ENCODE measurements at regions not wholly inside any gene's neighbourhood (a gene's known extent, or its start where the extent isn't known, plus 50 kb on each side); places are given as distances from the start of the nearest gene placed in this dataset.
"Not testable (repeated sequence)": the region's sequence is repeated elsewhere in the genome, so short reads cannot be mapped to it uniquely, and the experiment has no call there.

GRCh38 chr14:34297786-34298520, 164.1 kb downstream of the SPTSSA start:
- peaks cover 3% of the 10 kb centered on the region for H3K27me3 Mint-ChIP-seq
- H3K9me3 Mint-ChIP-seq: no peaks in the 10 kb centered on the region
- no peak overlapping the region for H3K4me3 Mint-ChIP-seq
- H3K4me1 Mint-ChIP-seq (ENCODE audit: low read depth): no peaks in the 10 kb centered on the region
- H3K27ac Mint-ChIP-seq: no peak overlapping the region
- H3K36me3 Mint-ChIP-seq (ENCODE audit: low read depth): no peaks in the 10 kb centered on the region

- no peaks in the 10 kb centered on the region for H3K9me3 Mint-ChIP-seq
- no peak overlapping the region for H3K27ac Mint-ChIP-seq
- no peaks in the 10 kb centered on the region for H3K27me3 Mint-ChIP-seq
- no peak overlapping the region for H3K4me3 Mint-ChIP-seq
- no peaks in the 10 kb centered on the region for H3K36me3 Mint-ChIP-seq (ENCODE audit: low read depth)
- H3K4me1 Mint-ChIP-seq (ENCODE audit: low read depth): no peaks in the 10 kb centered on the region
Observed at GRCh38 chr14:34283590-34283989, 178.4 kb downstream of the SPTSSA start.

- Mint-ChIP-seq H3K4me3 (no peak overlapping the region), H3K27me3 (peaks cover 4% of the 10 kb centered on the region), H3K36me3 (ENCODE audit: low read depth) (no peaks in the 10 kb centered on the region), H3K27ac (no peak overlapping the region), H3K9me3 (no peaks in the 10 kb centered on the region), H3K4me1 (ENCODE audit: low read depth) (no peaks in the 10 kb centered on the region)
Observed at GRCh38 chr14:34277191-34277590, 184.8 kb downstream of the SPTSSA start.

GRCh38 chr14:34275530-34275929, 186.5 kb downstream of the SPTSSA start:
- H3K4me3 Mint-ChIP-seq: no peak overlapping the region
- H3K36me3 Mint-ChIP-seq (ENCODE audit: low read depth): no peaks in the 10 kb centered on the region
- H3K27ac Mint-ChIP-seq: no peak overlapping the region
- no peaks in the 10 kb centered on the region for H3K4me1 Mint-ChIP-seq (ENCODE audit: low read depth)
- H3K9me3 Mint-ChIP-seq: no peaks in the 10 kb centered on the region
- H3K27me3 Mint-ChIP-seq: peaks cover 9% of the 10 kb centered on the region

GRCh38 chr14:34275078-34275477, 187.0 kb downstream of the SPTSSA start:
- Mint-ChIP-seq H3K27me3 (peaks cover 14% of the 10 kb centered on the region), H3K4me3 (no peak overlapping the region), H3K27ac (no peak overlapping the region), H3K9me3 (no peaks in the 10 kb centered on the region), H3K36me3 (ENCODE audit: low read depth) (no peaks in the 10 kb centered on the region), H3K4me1 (ENCODE audit: low read depth) (no peaks in the 10 kb centered on the region)

- H3K9me3 Mint-ChIP-seq; H3K4me3 Mint-ChIP-seq; H3K36me3 Mint-ChIP-seq (ENCODE audit: low read depth); H3K4me1 Mint-ChIP-seq (ENCODE audit: low read depth); H3K27ac Mint-ChIP-seq: not testable (repeated sequence)
- peaks cover 18% of the 10 kb centered on the region for H3K27me3 Mint-ChIP-seq
Observed at GRCh38 chr14:34273716-34274115, 188.3 kb downstream of the SPTSSA start.

- Mint-ChIP-seq H3K9me3 (no peaks in the 10 kb centered on the region), H3K36me3 (ENCODE audit: low read depth) (no peaks in the 10 kb centered on the region), H3K27me3 (peaks cover 15% of the 10 kb centered on the region), H3K4me1 (ENCODE audit: low read depth) (no peaks in the 10 kb centered on the region), H3K4me3 (no peak overlapping the region), H3K27ac (no peak overlapping the region)
Observed at GRCh38 chr14:34270361-34270760, 191.7 kb downstream of the SPTSSA start.

GRCh38 chr14:34266344-34266743, 195.7 kb downstream of the SPTSSA start:
- Mint-ChIP-seq H3K9me3 (no peaks in the 10 kb centered on the region), H3K4me3 (no peak overlapping the region), H3K27me3 (peaks cover 17% of the 10 kb centered on the region), H3K36me3 (ENCODE audit: low read depth) (no peaks in the 10 kb centered on the region), H3K4me1 (ENCODE audit: low read depth) (no peaks in the 10 kb centered on the region), H3K27ac (no peak overlapping the region)

- no peaks in the 10 kb centered on the region for H3K36me3 Mint-ChIP-seq (ENCODE audit: low read depth)
- no peak overlapping the region for H3K4me3 Mint-ChIP-seq
- peaks cover 14% of the 10 kb centered on the region for H3K27me3 Mint-ChIP-seq
- no peaks in the 10 kb centered on the region for H3K9me3 Mint-ChIP-seq
- no peaks in the 10 kb centered on the region for H3K4me1 Mint-ChIP-seq (ENCODE audit: low read depth)
- no peak overlapping the region for H3K27ac Mint-ChIP-seq
Observed at GRCh38 chr14:34262127-34262910, 199.7 kb downstream of the SPTSSA start.

- Mint-ChIP-seq H3K27me3 (peaks cover 16% of the 10 kb centered on the region), H3K4me1 (ENCODE audit: low read depth) (no peaks in the 10 kb centered on the region)
Observed at GRCh38 chr14:34259996-34260395, 202.0 kb downstream of the SPTSSA start.

GRCh38 chr14:34258318-34258717, 203.7 kb downstream of the SPTSSA start:
- H3K4me1 Mint-ChIP-seq (ENCODE audit: low read depth): no peaks in the 10 kb centered on the region
- no peaks in the 10 kb centered on the region for H3K36me3 Mint-ChIP-seq (ENCODE audit: low read depth)
- H3K4me3 Mint-ChIP-seq: no peak overlapping the region

More at GRCh38 chr14:34259996-34260395, 202.0 kb downstream of the SPTSSA start:
- Mint-ChIP-seq H3K9me3 (no peaks in the 10 kb centered on the region), H3K4me3 (no peak overlapping the region), H3K27ac (no peak overlapping the region), H3K36me3 (ENCODE audit: low read depth) (no peaks in the 10 kb centered on the region)

GRCh38 chr14:34257505-34257904, 204.5 kb downstream of the SPTSSA start:
- Mint-ChIP-seq H3K9me3 (no peaks in the 10 kb centered on the region), H3K27ac (no peak overlapping the region), H3K36me3 (ENCODE audit: low read depth) (no peaks in the 10 kb centered on the region), H3K27me3 (peaks cover 16% of the 10 kb centered on the region), H3K4me3 (no peak overlapping the region), H3K4me1 (ENCODE audit: low read depth) (no peaks in the 10 kb centered on the region)

More at GRCh38 chr14:34258318-34258717, 203.7 kb downstream of the SPTSSA start:
- H3K27ac Mint-ChIP-seq: no peak overlapping the region
- H3K27me3 Mint-ChIP-seq: peaks cover 16% of the 10 kb centered on the region
- H3K9me3 Mint-ChIP-seq: no peaks in the 10 kb centered on the region

GRCh38 chr14:34256223-34256622, 205.8 kb downstream of the SPTSSA start:
- H3K9me3 Mint-ChIP-seq: no peaks in the 10 kb centered on the region
- peaks cover 12% of the 10 kb centered on the region for H3K27me3 Mint-ChIP-seq
- no peaks in the 10 kb centered on the region for H3K36me3 Mint-ChIP-seq (ENCODE audit: low read depth)
- H3K4me3 Mint-ChIP-seq: no peak overlapping the region
- no peak overlapping the region for H3K27ac Mint-ChIP-seq
- H3K4me1 Mint-ChIP-seq (ENCODE audit: low read depth): no peaks in the 10 kb centered on the region

GRCh38 chr14:34254571-34254970, 207.5 kb downstream of the SPTSSA start:
- Mint-ChIP-seq H3K4me3 (no peak overlapping the region), H3K27me3 (peaks cover 6% of the 10 kb centered on the region), H3K4me1 (ENCODE audit: low read depth) (no peaks in the 10 kb centered on the region), H3K9me3 (no peaks in the 10 kb centered on the region), H3K27ac (no peak overlapping the region), H3K36me3 (ENCODE audit: low read depth) (no peaks in the 10 kb centered on the region)

- no peak overlapping the region for H3K27ac Mint-ChIP-seq
- H3K9me3 Mint-ChIP-seq: no peaks in the 10 kb centered on the region
- no peaks in the 10 kb centered on the region for H3K4me1 Mint-ChIP-seq (ENCODE audit: low read depth)
- H3K4me3 Mint-ChIP-seq: no peak overlapping the region
- H3K36me3 Mint-ChIP-seq (ENCODE audit: low read depth): no peaks in the 10 kb centered on the region
- H3K27me3 Mint-ChIP-seq: peaks cover 5% of the 10 kb centered on the region
Observed at GRCh38 chr14:34254031-34254430, 208.0 kb downstream of the SPTSSA start.

All from stimulated activated naive CD8-positive, alpha-beta T cell treated with anti-CD3 and anti-CD28 coated beads, Interleukin-15, Interleukin-2, amounts not matched to agents 100 ng/mL and 50 ng/mL, for 24 hours (primary cell).